ENCODE measurements at regions not wholly inside any gene's neighbourhood (a gene's known extent, or its start where the extent isn't known, plus 50 kb on each side); places are given as distances from the start of the nearest gene placed in this dataset.
"Not testable (repeated sequence)": the region's sequence is repeated elsewhere in the genome, so short reads cannot be mapped to it uniquely, and the experiment has no call there.

DNA sequence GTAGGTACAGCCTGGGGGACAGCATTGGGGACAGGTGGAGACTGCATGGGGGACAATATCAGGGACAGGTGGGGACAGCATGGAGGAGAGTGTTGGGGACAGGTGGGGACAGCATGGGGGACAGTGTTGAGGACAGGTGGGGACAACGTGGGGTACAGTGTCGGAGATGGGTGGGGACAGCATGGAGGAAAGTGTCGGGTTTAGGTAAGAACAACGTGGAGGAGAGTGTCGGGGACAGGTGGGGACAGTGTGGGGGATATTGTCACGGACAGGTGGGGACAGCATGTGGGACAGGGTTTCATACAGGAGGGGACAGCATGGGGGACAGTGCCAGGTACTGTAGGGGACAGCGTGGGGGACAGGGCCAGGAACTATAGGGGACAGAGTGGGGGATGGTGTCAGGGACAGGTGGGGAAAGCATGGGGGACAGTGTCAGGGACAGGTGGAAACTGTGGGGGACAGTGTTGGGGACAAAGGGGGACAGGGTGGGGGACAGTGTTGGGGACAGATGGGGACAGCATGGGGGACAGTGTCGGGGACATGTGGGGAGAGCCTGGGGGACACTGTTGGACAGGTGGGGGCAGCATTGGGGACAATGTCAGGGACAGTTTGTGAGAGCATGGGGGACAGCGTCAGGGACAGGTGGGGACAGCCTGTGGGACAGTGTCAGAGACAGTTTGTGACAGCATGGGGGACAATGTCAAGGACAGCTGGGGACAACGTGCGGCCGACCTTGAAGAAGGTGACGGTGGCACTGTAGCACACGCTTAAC is 213.1 kb downstream of the TMEM121 start (continued):
- TF ChIP-seq ZMAT5 (CRISPR knock-in tag; IDR thresholded peaks at IDR 0.05; ENCODE audit: borderline replicate concordance, low read depth): no peak

DNA sequence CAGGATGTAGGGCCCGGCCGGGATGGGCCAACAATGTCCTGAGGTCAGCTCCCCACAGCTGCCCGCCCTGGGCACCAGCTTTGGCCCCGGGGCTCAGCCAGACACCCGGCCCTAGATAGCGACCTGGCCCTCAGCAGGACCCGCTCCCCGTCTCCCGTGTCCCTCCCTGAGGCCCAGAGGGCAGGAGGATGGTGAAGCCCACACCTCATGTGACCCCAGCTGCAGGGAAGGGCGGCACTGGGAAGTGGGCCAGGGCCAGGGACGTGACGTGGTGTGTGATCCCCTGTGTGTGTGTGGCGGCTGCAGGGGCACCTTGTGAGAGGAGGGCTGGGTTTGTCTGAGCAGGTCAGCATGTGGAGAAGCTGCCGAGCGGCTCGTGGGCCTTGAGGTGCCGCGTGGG is 213.9 kb downstream of the TMEM121 start:
- H3K27ac ChIP-seq (ENCODE audit: extremely low read length, insufficient read depth, low read length); H3K27me3 ChIP-seq (ENCODE audit: control insufficient read depth in 1 of 2, insufficient read depth in 2 of 2, low read length in 2 of 2); H3K4me1 ChIP-seq (ENCODE audit: insufficient read depth, low read length); DNase-seq (ENCODE audit: low spot score); H3K9me3 ChIP-seq (ENCODE audit: low read length); intact Hi-C loops (cut with micrococcal nuclease; ENCODE audit: unreplicated experiment); H3K36me3 ChIP-seq (replicated peaks in 1 of 2; ENCODE audit: control insufficient read depth in 1 of 2, insufficient read depth in 2 of 2, low read length in 2 of 2); in situ Hi-C loops (cut with HindIII; ENCODE audit: extremely low pct_ligation_motif_present, low pct_unique_long_range_greater_than_20kb); H2AFZ ChIP-seq (ENCODE audit: low read length); FAIRE-seq; ATAC-seq; BruUV-seq (replicated peaks); H4K20me1 ChIP-seq (ENCODE audit: insufficient read depth, low read length); POLR2A ChIA-PET; H3K79me2 ChIP-seq (ENCODE audit: insufficient read depth, low read length); H3K4me2 ChIP-seq (ENCODE audit: low read depth, low read length); CTCF ChIA-PET (ENCODE audit: low intra/inter-chr PET ratio, low total read pairs); H3K9ac ChIP-seq (ENCODE audit: insufficient read depth, low read depth, low read length); H3K4me3 ChIP-seq (replicated peaks in 1 of 3; ENCODE audit: insufficient read depth in 1 of 3, low read depth in 2 of 3, low read length in 3 of 3): not testable (repeated sequence)
- 0% methylated on average over 5 of the region's 18 CpGs for WGBS (ENCODE audit: low lambda C conversion rate)

DNA sequence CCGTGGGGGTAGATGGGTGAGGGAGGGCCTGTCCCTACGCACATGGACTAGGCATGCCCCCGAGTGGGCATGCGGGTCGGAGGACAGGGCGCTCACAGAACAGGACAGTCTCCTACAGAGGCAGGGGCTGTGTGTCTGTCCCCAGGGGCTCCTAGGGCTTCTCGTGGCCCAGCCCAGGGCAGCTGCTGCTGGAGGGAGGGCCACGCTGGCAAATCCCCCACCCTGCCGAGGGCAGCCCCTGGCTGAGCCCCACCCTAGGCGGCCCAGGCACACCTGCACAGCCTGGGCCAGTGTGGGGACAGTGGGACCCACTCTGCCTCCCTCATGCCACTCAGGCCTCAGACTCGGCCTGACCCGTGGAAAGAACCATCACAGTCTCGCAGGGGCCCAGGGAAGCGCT is 214.6 kb downstream of the TMEM121 start:
- FAIRE-seq; H3K9me3 ChIP-seq (ENCODE audit: low read length); BruUV-seq (replicated peaks); H3K36me3 ChIP-seq (replicated peaks in 1 of 2; ENCODE audit: control insufficient read depth in 1 of 2, insufficient read depth in 2 of 2, low read length in 2 of 2); H3K79me2 ChIP-seq (ENCODE audit: insufficient read depth, low read length); H4K20me1 ChIP-seq (ENCODE audit: insufficient read depth, low read length); H3K4me1 ChIP-seq (ENCODE audit: insufficient read depth, low read length); in situ Hi-C loops (cut with HindIII; ENCODE audit: extremely low pct_ligation_motif_present, low pct_unique_long_range_greater_than_20kb); CTCF ChIA-PET (ENCODE audit: low intra/inter-chr PET ratio, low total read pairs); H3K4me2 ChIP-seq (ENCODE audit: low read depth, low read length); ATAC-seq; intact Hi-C loops (cut with micrococcal nuclease; ENCODE audit: unreplicated experiment); H3K4me3 ChIP-seq (replicated peaks in 1 of 3; ENCODE audit: insufficient read depth in 1 of 3, low read depth in 2 of 3, low read length in 3 of 3); H3K27ac ChIP-seq (ENCODE audit: extremely low read length, insufficient read depth, low read length); DNase-seq (ENCODE audit: low spot score); H3K9ac ChIP-seq (ENCODE audit: insufficient read depth, low read depth, low read length); POLR2A ChIA-PET; H2AFZ ChIP-seq (ENCODE audit: low read length); H3K27me3 ChIP-seq (ENCODE audit: control insufficient read depth in 1 of 2, insufficient read depth in 2 of 2, low read length in 2 of 2): not testable (repeated sequence)
- no CpG with 5 or more reads among the region's 14 CpGs for WGBS (ENCODE audit: low lambda C conversion rate)

- FAIRE-seq; H3K9me3 ChIP-seq (ENCODE audit: low read length); H3K79me2 ChIP-seq (ENCODE audit: insufficient read depth, low read length); CTCF ChIA-PET (ENCODE audit: low intra/inter-chr PET ratio, low total read pairs); POLR2A ChIA-PET; BruUV-seq (replicated peaks); DNase-seq (ENCODE audit: low spot score); H3K36me3 ChIP-seq (replicated peaks in 1 of 2; ENCODE audit: control insufficient read depth in 1 of 2, insufficient read depth in 2 of 2, low read length in 2 of 2); H3K9ac ChIP-seq (ENCODE audit: insufficient read depth, low read depth, low read length); H3K4me3 ChIP-seq (replicated peaks in 1 of 3; ENCODE audit: insufficient read depth in 1 of 3, low read depth in 2 of 3, low read length in 3 of 3); in situ Hi-C loops (cut with HindIII; ENCODE audit: extremely low pct_ligation_motif_present, low pct_unique_long_range_greater_than_20kb); H3K27me3 ChIP-seq (ENCODE audit: control insufficient read depth in 1 of 2, insufficient read depth in 2 of 2, low read length in 2 of 2); H2AFZ ChIP-seq (ENCODE audit: low read length); intact Hi-C loops (cut with micrococcal nuclease; ENCODE audit: unreplicated experiment); ATAC-seq; H4K20me1 ChIP-seq (ENCODE audit: insufficient read depth, low read length); H3K27ac ChIP-seq (ENCODE audit: extremely low read length, insufficient read depth, low read length); H3K4me1 ChIP-seq (ENCODE audit: insufficient read depth, low read length); H3K4me2 ChIP-seq (ENCODE audit: low read depth, low read length): not testable (repeated sequence)
- WGBS (ENCODE audit: low lambda C conversion rate): 7% methylated on average over 9 of the region's 29 CpGs
Measured at GRCh38 chr14:105741707-105742530, 215.5 kb downstream of the TMEM121 start.

Measured in HepG2 (cell line).